Ovary (tissue), 7 donors: ENCODE measurements at regions not wholly inside any gene's neighbourhood (a gene's known extent, or its start where the extent isn't known, plus 50 kb on each side); places are given as distances from the start of the nearest gene placed in this dataset.

ENCODE experiments used
- DNase-seq, 5 donors: peaks; one replicate each; pipeline ENCODE4 v3.0.0-alpha.2; 2019 to 2020
- H3K27ac ChIP-seq, 2 donors: fragments of 200-600 bp; one replicate each; pipeline versions ENCODE4 v1.5.1 to v1.8.0; 2019 to 2022
- H3K27me3 ChIP-seq: fragments of 200-600 bp; one replicate; pipeline ENCODE4 v1.8.0; 2022
- H3K36me3 ChIP-seq: fragments of 200-600 bp; sonication (generic); one replicate; pipeline ENCODE4 v1.5.1; 2019
- H3K4me1 ChIP-seq: one replicate; pipeline ENCODE4 v1.8.1; 2013; ENCODE audit warnings: mild to moderate bottlenecking, moderate library complexity; ENCODE audit not compliant: insufficient read depth
- H3K4me3 ChIP-seq: fragments of 200-600 bp; sonication (generic); one replicate; pipeline ENCODE4 v1.5.1; 2017
- H3K9me3 ChIP-seq, 2 donors: fragments of 200-600 bp in 1 of 2; sonication (generic) in 1 of 2; one replicate each; pipeline versions ENCODE4 v1.5.1 to v1.8.1; 2013 to 2019; ENCODE audit warnings: mild to moderate bottlenecking in 1 of 2, moderate library complexity in 1 of 2
- EP300 ChIP-seq: sonication (generic); formaldehyde crosslinking; IDR thresholded peaks from one replicate; pipeline ENCODE4 v1.6.1; 2017; ENCODE audit warnings: antibody characterized with exemption
- POLR2A ChIP-seq: fragments of 450-650 bp; IDR thresholded peaks from one replicate; pipeline ENCODE4 v1.6.1; 2017; ENCODE audit warnings: antibody characterized with exemption, mild to moderate bottlenecking, moderate library complexity
- whole genome bisulfite sequencing, 3 donors: extraction: QIAGEN DNeasy Blood & Tissue Kit in 1 of 3; methylation state at CpG; one replicate each; pipeline versions ENCODE4 v1.1.5 to v1.1.7; 2013 to 2017; 5-methylcytosine and 5-hydroxymethylcytosine counted together
- intact Hi-C, 4 donors: fragments of 100-400 bp; cut with DNase I; formaldehyde crosslinking; loops; one replicate each; pipeline versions ENCODE4 v1.11.0 to v1.15.1; 2022 to 2023
- TF ChIP-seq, protein P1 (sequence below), 3 donors: fragments of 450-650 bp in 2 of 3; fragments of 200-600 bp in 1 of 3; IDR thresholded peaks; one replicate each; pipeline versions ENCODE4 v1.5.1 to v1.8.0; 2016 to 2022; ENCODE audit warnings: antibody characterized with exemption in 3 of 3, mild to moderate bottlenecking in 1 of 3
- donor health status: DM: no; HTN: no; CAD: no; lungs with moderate emphysema.
- donor health status: DM: no; HTN: no; CAD: no.
- donor health status: Bipolar disorder and iron deficiency.
- donor health status: DM: no; HTN: no; CAD: no.
- donor health status: DM: yes; HTN: yes; CAD: no.

- no peaks in the 10 kb centered on the region for H3K4me1 ChIP-seq
- H3K27ac ChIP-seq = no peak overlapping the region
- H3K27me3 ChIP-seq = no peaks in the 10 kb centered on the region
- H3K36me3 ChIP-seq = no peaks in the 10 kb centered on the region
- 39 to 58% (median 44%) methylated on average over 3 of the region's 3 CpGs for WGBS, 3 donors
- intact Hi-C loops = no loop called here
- H3K4me3 ChIP-seq = no peak overlapping the region
- H3K9me3 ChIP-seq = no peaks in the 10 kb centered on the region
- TF ChIP-seq, protein P1, sequence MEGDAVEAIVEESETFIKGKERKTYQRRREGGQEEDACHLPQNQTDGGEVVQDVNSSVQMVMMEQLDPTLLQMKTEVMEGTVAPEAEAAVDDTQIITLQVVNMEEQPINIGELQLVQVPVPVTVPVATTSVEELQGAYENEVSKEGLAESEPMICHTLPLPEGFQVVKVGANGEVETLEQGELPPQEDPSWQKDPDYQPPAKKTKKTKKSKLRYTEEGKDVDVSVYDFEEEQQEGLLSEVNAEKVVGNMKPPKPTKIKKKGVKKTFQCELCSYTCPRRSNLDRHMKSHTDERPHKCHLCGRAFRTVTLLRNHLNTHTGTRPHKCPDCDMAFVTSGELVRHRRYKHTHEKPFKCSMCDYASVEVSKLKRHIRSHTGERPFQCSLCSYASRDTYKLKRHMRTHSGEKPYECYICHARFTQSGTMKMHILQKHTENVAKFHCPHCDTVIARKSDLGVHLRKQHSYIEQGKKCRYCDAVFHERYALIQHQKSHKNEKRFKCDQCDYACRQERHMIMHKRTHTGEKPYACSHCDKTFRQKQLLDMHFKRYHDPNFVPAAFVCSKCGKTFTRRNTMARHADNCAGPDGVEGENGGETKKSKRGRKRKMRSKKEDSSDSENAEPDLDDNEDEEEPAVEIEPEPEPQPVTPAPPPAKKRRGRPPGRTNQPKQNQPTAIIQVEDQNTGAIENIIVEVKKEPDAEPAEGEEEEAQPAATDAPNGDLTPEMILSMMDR (IDR thresholded peaks at IDR 0.05) = no peak
- TF ChIP-seq POLR2A (no peak), EP300 (no peak)
- no peak for DNase-seq
These were observed 232.8 kb upstream of the SALL1 start for GRCh38 chr16:51383909-51384308.

DNA sequence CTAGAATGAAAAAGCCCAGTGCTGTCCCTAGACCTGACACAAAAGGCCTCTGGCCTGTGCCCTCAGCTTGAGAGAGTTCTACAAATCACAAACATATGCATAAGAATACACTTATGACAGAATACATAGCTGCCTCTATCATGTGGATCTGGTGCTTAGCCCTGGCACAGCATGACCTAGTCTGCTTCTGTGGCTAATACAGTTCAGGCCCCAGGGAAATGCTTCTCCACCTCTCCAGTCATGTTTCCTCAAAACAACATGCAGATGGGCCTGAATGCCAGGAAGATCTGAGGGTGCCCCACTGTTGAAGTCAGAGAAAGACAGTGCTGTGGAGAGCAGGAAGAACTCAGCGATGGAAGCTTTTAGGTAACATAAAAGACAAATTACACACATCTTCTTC, 231.9 kb upstream of the SALL1 start:
- no peaks in the 10 kb centered on the region for H3K9me3 ChIP-seq
- H3K27me3 ChIP-seq = no peaks in the 10 kb centered on the region
- H3K4me1 ChIP-seq = no peaks in the 10 kb centered on the region
- H3K4me3 ChIP-seq = no peak overlapping the region
- intact Hi-C loops = no loop called here
- DNase-seq = no peak
- TF ChIP-seq POLR2A (no peak), EP300 (no peak)
- TF ChIP-seq, protein P1 (IDR thresholded peaks at IDR 0.05) = no peak
- no peak overlapping the region for H3K27ac ChIP-seq
- H3K36me3 ChIP-seq = no peaks in the 10 kb centered on the region
- WGBS, 3 donors = 88 to 96% (median 93%) methylated on average over 1 of the region's 1 CpG

GRCh38 chr16:51382211-51382610, 231.1 kb upstream of the SALL1 start:
- intact Hi-C loops = no loop called here
- no peak for TF ChIP-seq POLR2A
- no peak for TF ChIP-seq EP300
- TF ChIP-seq, protein P1 (IDR thresholded peaks at IDR 0.05) = no peak
- Histone ChIP-seq H3K36me3 (no peaks in the 10 kb centered on the region), H3K27me3 (no peaks in the 10 kb centered on the region), H3K4me1 (no peaks in the 10 kb centered on the region), H3K27ac (no peak overlapping the region), H3K9me3 (no peaks in the 10 kb centered on the region), H3K4me3 (no peak overlapping the region)
- WGBS, 3 donors = 52 to 76% (median 62%) methylated on average over 3 of the region's 3 CpGs
- DNase-seq = no peak

DNA sequence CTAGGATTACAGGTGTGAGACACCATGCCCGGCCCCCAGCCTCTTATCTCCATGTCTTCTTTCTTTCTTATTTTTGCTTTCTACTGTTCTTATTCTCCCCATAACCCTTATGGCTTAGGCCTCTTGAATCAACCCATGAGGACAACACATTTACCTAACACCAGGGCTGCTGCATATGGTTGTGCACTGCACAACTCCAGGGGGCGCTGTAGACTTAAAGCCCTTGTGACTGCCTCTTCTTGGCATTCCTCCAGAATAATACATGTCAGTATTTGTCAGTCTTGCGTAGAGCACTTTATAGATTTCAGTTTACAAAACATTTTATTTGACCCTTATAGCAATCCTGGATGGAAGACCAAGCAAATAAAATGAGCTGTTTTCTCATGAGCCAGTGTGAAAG, 225.0 kb upstream of the SALL1 start:
- Histone ChIP-seq H3K4me3 (no peak overlapping the region), H3K27me3 (no peaks in the 10 kb centered on the region), H3K4me1 (no peaks in the 10 kb centered on the region), H3K27ac (no peak overlapping the region), H3K36me3 (no peaks in the 10 kb centered on the region), H3K9me3 (no peaks in the 10 kb centered on the region)
- intact Hi-C loops = no loop called here
- WGBS, 3 donors = 87 to 94% (median 88%) methylated on average over 3 of the region's 3 CpGs
- TF ChIP-seq EP300 (no peak), POLR2A (no peak)
- TF ChIP-seq, protein P1 (IDR thresholded peaks at IDR 0.05) = no peak
- no peak for DNase-seq

DNA sequence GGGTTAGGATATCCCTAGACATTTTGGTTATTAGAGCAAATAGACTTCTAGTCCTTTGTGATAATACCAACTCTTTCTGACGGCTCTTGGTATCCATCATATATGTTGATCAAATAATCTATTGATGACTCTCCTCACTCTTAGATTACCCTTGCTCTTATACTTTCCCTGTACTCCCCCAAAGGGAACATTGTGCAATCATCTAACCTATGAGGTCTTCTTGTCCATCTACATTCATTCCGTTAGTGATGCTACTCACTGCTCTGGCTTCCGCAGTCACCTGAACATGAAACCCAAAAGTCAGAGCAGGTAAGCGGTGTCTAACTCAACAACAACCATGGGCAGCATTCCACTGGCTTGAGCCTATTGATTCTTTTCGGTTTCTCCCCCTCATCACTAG, 223.7 kb upstream of the SALL1 start:
- WGBS, 3 donors = 83 to 90% (median 86%) methylated on average over 5 of the region's 5 CpGs

More for the DNA sequence above, 223.7 kb upstream of the SALL1 start:
- TF ChIP-seq, protein P1 (IDR thresholded peaks at IDR 0.05) = no peak
- TF ChIP-seq EP300 (no peak), POLR2A (no peak)
- Histone ChIP-seq H3K36me3 (no peaks in the 10 kb centered on the region), H3K4me1 (no peaks in the 10 kb centered on the region), H3K9me3 (no peaks in the 10 kb centered on the region), H3K27ac (no peak overlapping the region), H3K4me3 (no peak overlapping the region), H3K27me3 (no peaks in the 10 kb centered on the region)
- intact Hi-C loops = no loop called here
- DNase-seq = no peak
